Transverse colon (tissue), 3 donors: ENCODE measurements at regions not wholly inside any gene's neighbourhood (a gene's known extent, or its start where the extent isn't known, plus 50 kb on each side); places are given as distances from the start of the nearest gene placed in this dataset.

Experiments
- EP300 ChIP-seq: sonication (generic); formaldehyde crosslinking; IDR thresholded peaks from one replicate; pipeline ENCODE4 v1.6.1; 2017; ENCODE audit warnings: antibody characterized with exemption, low read depth
- POLR2A ChIP-seq: fragments of 450-650 bp; IDR thresholded peaks from one replicate; pipeline ENCODE4 v1.6.1; 2016; ENCODE audit warnings: antibody characterized with exemption, mild to moderate bottlenecking, moderate library complexity
- TF ChIP-seq, protein P1 (sequence below), 5 experiments: fragments of 200-600 bp in 3 of 5; fragments of 450-650 bp in 2 of 5; sonication (generic) in 3 of 5; IDR thresholded peaks; 1 replicate in 2 of 5; 2 replicates in 3 of 5; pipeline ENCODE4 v1.5.1; 2016 to 2017; ENCODE audit warnings: antibody characterized with exemption in 5 of 5, inconsistent platforms in 3 of 5, mild to moderate bottlenecking in 2 of 5, moderate library complexity in 1 of 5

DNA sequence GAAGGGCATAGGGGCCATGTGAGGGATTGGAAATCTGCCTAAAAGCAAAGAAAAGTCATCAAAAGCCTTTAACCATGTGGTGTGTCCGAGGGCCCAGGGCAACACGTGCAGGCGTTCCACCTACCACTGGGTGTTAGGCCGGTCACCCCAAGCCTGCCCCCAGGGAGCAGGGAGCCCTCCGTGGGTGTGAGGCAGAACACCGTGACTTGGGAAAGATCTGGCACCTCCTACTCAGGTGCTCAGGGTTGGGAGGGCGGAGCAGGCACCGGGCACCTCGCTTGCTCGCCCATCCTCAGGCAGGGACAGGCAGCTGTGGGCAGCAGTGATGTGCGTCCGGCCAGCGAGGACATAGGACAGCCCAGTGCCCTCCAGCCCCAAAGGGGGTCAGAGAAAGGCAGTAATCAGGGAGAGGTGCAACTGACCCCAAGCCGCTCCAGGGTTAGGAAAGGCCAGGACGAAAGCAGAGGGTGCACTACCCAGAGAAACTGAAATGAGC lies 80.7 kb upstream of the CHST15 start:
- TF ChIP-seq, protein P1, sequence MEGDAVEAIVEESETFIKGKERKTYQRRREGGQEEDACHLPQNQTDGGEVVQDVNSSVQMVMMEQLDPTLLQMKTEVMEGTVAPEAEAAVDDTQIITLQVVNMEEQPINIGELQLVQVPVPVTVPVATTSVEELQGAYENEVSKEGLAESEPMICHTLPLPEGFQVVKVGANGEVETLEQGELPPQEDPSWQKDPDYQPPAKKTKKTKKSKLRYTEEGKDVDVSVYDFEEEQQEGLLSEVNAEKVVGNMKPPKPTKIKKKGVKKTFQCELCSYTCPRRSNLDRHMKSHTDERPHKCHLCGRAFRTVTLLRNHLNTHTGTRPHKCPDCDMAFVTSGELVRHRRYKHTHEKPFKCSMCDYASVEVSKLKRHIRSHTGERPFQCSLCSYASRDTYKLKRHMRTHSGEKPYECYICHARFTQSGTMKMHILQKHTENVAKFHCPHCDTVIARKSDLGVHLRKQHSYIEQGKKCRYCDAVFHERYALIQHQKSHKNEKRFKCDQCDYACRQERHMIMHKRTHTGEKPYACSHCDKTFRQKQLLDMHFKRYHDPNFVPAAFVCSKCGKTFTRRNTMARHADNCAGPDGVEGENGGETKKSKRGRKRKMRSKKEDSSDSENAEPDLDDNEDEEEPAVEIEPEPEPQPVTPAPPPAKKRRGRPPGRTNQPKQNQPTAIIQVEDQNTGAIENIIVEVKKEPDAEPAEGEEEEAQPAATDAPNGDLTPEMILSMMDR (IDR thresholded peaks at IDR 0.05): no peak
- TF ChIP-seq POLR2A (no peak), EP300 (no peak)
